HG03097 (cell line): ENCODE measurements at regions not wholly inside any gene's neighbourhood (a gene's known extent, or its start where the extent isn't known, plus 50 kb on each side); places are given as distances from the start of the nearest gene placed in this dataset.
A peak's percentile ranks its signal among the peaks of the same experiment; 100 is the strongest.
"Not testable (repeated sequence)": the region's sequence is repeated elsewhere in the genome, so short reads cannot be mapped to it uniquely, and the experiment has no call there.

ENCODE experiments used
- ATAC-seq: cut with Tn5 transposase; IDR thresholded peaks from one replicate; pipeline ENCODE4 v1.9.1; 2021; ENCODE audit not compliant: unreplicated experiment, low FRiP score

- no peak for ATAC-seq
Measured at GRCh38 chr4:179586460-179586859, 2144.2 kb upstream of the AGA start.

DNA sequence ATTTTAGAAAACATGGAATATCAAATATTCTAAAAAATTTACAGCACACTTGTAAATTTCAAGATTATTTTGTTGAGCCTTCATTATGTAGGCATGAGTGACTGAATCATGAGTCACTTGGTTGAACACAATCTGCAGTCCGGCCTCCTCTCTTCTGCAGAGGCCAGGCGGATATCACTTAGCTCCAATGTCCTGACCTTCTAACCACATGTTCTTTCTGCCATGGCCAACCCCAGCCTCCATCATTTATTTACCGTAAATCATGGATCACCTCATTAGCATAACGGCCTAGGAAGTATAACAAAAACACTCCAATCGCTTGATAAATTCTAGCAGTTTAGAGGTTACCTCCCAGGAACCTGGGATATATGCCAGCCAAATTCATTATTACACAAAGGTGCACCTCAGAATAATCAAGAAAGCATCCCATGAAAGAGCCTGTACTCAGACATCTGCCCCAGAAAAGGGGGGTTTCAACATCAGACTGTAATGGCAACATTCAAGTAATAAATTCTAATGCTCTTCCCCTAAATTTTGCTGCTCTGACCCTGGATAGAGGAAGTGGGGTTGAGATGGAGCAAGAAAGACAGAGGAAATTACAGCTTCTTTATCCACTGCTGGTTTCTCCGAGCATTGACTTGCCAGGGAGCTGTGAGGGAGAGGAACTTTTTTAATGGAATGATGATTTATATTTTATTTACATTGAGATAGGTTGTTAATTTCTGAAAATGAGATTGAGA lies 2153.6 kb upstream of the AGA start:
- ATAC-seq, result no peak

- no peak for ATAC-seq
Measured at GRCh38 chr4:179596621-179597020, 2154.4 kb upstream of the AGA start.

DNA sequence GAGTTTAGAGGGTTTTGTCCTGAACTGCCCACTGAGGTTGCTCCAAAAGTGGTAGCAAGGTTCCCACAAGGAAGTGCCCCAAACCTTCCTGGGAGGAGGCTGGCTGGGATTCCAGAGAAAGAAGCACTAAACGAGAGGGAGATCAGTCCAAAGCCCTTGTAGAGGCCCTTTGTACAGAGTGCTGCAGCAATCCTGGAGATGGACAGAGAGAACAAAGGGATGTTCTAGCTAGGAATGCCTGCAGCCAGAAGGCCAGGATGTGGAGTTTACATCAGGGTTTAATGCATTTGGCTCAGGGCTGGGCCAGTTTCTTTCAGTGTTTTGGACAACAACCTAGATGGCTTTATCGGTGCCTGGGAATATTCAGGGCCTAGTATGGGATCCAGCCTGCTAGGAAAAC lies 2155.1 kb upstream of the AGA start:
- ATAC-seq, result no peak

GRCh38 chr4:179601671-179602070 lies 2159.4 kb upstream of the AGA start:
- no peak for ATAC-seq

GRCh38 chr4:179605196-179605595 lies 2163.0 kb upstream of the AGA start:
- no peak for ATAC-seq

- peak; percentile 61 for ATAC-seq
Measured at GRCh38 chr4:179607003-179607402, 2164.8 kb upstream of the AGA start.

GRCh38 chr4:179615704-179616103 lies 2173.5 kb upstream of the AGA start:
- no peak for ATAC-seq

DNA sequence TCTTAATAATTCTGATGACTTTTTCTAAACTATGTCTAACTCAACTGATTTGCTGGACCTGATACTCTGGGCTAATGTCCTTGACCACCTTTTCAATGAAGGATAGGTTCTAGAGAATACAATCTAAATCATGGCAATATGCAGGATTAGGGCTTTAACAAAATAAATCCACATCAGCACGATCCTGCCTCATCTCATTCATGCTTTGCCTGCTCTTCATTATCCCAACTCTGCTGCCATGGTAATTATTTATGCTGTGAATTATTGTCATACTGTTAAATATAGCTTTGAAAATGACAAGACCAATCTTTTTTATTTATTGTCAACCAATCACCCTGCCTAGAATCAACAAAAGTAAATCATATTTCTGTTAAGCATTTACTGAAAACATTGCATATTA lies 2176.7 kb upstream of the AGA start:
- no peak for ATAC-seq

- ATAC-seq, result no peak
Measured at GRCh38 chr4:179624768-179625181, 2182.5 kb upstream of the AGA start.

DNA sequence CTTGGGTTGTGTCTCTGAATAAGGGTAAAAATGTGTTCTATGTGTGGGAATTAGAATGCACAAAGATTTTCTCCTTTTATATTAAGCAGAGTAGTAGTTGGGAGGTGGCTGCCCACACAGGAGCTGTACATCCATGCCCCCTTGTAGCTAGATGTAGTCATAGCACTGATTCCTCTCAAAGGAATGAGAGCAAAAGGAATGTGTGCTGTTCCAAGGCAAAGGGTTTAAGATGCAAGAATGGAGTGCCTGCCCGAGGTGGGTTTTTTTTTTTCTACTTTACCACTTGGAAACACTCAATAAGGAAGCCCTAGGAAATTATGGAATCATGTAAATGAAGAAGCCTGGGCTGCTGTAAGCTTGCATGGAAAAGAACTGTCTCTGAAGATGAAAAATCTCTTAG lies 2183.2 kb upstream of the AGA start:
- ATAC-seq, result no peak

DNA sequence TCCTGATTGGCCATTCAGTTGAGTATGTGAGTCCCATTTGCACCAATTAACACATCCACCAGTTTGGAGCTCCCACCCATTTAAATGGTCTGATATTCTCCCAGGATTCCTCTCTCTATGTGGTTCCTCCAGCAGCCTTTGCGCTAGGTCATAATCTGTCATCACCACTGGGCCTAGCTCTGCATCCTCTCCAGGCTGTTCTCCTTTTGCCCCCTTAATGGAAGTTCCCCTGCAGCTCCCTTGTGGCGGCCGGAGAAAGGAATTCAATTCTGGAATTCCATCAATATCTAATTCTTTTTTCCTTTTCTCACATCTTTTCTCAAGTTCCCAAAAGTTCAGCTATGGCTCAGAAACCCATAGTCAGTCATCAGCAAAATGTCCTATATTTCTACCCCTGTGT lies 2184.4 kb upstream of the AGA start:
- ATAC-seq, result no peak

DNA sequence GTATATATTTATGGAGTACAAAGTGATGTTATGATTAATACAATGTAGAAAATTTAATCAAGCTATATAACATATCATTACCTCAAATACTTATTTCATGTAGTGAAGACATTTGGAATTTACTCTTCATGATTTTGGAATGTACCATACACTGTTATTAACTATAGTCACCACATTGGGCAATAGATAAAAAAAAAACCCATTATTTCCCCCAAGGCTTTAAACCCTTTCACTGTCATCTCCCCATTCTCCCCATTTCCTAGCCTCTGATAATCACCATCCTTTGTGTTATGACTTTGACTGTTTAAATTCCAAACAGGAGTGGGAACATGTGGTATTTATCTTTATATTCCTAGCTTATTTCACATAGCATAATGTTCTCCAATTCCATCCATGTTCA lies 2189.1 kb upstream of the AGA start:
- ATAC-seq, result no peak

GRCh38 chr4:179634862-179635261 lies 2192.6 kb upstream of the AGA start:
- no peak for ATAC-seq

DNA sequence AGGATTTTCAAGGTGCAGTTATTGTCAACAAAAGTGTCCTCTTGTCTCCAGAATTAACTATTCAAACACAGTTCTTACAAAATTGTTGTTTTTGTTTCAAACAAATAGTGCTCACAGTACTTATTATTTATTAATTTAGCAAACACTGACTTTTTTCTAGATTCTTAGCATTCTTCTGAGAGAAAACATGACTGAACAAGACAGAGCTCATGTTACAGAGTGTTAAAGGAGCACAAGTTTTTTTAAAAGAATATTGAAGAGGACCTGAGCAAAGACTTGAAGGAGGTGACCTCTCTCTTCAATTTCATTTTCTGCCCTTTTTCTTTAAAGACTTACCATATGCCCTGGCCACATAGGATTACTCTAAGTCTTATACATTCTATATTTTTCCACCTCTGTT lies 2220.3 kb upstream of the AGA start:
- no peak for ATAC-seq

- no peak for ATAC-seq
Measured at GRCh38 chr4:179663641-179664429, 2221.6 kb upstream of the AGA start.

GRCh38 chr4:179664430-179665027 lies 2222.3 kb upstream of the AGA start:
- ATAC-seq, result no peak

DNA sequence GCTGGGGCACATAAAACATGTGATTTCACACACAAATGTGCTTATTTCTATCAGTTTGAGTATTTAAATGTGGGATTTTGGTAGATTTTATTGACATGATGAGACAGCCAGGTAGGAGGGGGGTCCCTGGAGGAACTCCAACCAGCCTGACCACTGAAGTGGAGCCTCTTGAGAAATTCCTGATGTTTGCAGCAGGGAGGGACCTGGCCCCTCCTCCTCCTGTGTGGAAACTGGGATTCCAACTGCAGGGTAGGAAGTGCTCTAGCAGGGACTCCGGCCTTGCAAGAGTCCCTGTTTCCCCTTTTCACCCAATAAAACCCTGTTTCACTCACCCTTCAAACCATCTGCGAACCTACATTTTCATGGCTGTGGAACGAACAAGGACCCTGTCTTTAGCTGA lies 2224.0 kb upstream of the AGA start:
- no peak for ATAC-seq

DNA sequence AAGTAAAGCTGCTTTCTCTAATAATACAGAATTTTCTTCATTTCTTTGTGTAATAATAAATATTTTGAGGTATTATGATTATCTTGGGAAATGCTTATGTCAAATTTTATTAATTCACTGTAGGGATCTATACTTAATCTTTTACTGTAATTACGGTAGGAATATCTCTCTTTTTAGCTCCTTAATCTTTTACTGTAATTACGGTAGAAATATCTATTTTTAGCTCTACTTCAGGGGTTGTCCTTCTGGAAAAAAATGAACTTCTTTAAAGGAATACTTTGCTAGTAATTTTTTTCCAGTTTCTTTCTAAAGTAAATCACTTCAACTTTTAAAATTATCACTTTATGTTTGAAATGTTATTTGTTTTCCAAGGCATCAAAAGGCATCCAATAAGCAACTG lies 2229.4 kb upstream of the AGA start:
- no peak for ATAC-seq

DNA sequence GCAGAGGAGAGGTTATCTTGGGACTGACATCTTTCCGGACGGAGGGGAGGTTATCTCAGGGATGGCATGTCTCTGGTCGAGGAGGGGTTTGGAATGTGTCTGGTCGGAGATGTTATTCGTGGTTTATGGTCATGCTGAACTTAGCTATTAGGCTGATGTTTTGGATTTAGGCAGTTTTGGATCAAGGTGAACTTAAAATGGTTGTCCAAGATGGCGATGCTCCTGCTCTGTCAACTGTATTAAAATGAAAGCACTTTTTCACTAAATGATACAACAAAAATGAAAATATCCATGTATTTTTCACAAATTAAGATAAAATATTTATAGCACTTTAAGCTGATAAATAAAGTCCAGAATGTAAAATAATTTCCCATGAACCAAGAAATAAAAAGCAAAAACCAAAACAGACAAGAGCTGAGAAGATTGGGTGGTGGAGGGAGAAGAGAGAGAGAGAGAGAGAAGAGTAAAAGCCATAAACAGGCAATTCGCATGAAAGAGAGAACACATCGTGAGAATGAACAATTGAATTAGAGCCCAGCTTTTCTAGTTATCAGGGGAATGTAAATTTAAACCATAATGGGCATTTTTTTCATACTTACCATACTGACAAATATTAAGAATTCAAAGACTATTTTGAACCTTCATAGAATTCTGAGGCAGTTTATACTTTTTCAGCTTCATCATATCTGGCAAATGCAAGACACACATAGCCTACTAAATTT lies 2236.0 kb upstream of the AGA start:
- ATAC-seq, result no peak

DNA sequence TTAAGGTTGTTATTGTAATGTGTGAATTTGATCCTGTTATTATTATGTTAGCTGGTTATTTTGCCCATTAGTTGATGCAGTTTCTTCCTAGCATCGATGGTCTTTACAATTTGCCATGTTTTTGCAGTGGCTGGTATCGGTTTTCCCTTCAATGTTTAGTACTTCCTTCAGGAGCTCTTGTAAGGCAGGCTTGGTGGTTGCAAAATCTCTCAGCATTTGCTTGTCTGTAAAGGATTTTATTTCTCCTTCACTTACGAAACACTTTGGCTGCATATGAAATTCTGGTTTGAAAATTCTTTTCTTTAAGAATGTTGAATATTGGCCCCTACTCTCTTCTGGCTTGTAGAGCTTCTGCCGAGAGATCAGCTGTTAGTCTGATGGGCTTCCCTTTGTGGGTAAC lies 2241.4 kb upstream of the AGA start:
- ATAC-seq, result not testable (repeated sequence)
